ENCODE measurements at regions not wholly inside any gene's neighbourhood (a gene's known extent, or its start where the extent isn't known, plus 50 kb on each side); places are given as distances from the start of the nearest gene placed in this dataset.

DNA sequence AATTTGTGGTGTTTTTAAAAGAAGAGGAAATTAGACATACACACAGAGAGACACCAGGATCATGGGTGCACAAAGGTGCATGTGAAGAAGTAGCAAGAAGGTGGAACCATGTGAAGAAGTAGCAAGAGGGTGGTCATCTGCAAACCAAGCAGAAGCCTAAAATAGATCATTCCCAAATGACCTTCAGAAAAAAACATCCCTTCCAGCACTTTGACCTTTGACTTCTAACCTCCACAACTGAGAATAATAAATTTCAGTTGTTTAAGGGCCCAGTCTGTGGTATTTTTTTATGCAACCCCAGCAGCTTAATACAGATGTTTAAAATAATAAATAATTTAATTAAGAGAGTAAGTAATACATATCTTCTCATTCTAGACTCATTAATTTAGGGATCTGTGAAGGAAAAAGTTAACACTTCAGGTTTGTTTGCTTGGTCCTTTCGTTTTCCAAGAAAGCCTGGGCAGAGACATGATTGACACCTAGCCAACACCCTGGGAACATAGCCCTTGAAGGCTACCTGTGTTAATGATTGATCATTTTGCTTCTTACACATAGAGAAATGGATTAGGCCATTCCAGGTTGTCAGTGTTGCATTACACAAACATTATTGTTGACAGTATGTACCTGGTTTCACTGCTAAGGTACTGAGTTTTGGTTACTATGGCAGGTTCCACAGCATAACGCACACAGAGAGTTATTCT lies 1331.2 kb upstream of the GBE1 start:
- TF ChIP-seq, protein P1, sequence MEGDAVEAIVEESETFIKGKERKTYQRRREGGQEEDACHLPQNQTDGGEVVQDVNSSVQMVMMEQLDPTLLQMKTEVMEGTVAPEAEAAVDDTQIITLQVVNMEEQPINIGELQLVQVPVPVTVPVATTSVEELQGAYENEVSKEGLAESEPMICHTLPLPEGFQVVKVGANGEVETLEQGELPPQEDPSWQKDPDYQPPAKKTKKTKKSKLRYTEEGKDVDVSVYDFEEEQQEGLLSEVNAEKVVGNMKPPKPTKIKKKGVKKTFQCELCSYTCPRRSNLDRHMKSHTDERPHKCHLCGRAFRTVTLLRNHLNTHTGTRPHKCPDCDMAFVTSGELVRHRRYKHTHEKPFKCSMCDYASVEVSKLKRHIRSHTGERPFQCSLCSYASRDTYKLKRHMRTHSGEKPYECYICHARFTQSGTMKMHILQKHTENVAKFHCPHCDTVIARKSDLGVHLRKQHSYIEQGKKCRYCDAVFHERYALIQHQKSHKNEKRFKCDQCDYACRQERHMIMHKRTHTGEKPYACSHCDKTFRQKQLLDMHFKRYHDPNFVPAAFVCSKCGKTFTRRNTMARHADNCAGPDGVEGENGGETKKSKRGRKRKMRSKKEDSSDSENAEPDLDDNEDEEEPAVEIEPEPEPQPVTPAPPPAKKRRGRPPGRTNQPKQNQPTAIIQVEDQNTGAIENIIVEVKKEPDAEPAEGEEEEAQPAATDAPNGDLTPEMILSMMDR (IDR thresholded peaks at IDR 0.05 in 4 of 5, conservative IDR thresholded peaks at IDR 0.05 in 1 of 5), result no peak
- TF ChIP-seq POLR2A (IDR thresholded peaks at IDR 0.05), result no peak
